SIG-M5 (cell line): ENCODE measurements at regions not wholly inside any gene's neighbourhood (a gene's known extent, or its start where the extent isn't known, plus 50 kb on each side); places are given as distances from the start of the nearest gene placed in this dataset.
"Not testable (repeated sequence)": the region's sequence is repeated elsewhere in the genome, so short reads cannot be mapped to it uniquely, and the experiment has no call there.

Experiments
- DNase-seq: peaks from one replicate; lab custom pipeline; 2025; lab: John Stamatoyannopoulos, UW

GRCh38 chr13:61878565-61878964 lies 462.9 kb upstream of the PCDH20 start:
- not testable (repeated sequence) for DNase-seq

- no peak for DNase-seq
Measured at GRCh38 chr13:61874970-61875579, 459.4 kb upstream of the PCDH20 start.

DNA sequence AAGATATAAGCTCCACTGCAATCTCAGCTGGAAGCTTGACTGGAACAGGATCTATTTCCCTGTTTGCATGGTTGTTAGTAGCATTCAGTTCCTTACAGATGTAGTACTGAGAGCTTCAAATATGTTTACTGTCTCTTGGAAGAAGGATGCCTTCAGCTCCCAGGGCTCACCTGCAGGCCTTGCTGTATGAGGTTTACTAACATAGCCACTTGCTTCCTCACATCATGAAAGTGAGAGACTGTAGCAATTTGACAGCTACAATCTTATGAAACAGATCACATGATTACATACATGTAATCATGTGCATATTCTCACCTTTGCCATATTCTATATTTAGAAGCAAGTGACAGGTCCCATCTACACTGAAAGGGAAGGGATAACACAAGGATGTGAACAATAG lies 458.1 kb upstream of the PCDH20 start:
- DNase-seq, result no peak

DNA sequence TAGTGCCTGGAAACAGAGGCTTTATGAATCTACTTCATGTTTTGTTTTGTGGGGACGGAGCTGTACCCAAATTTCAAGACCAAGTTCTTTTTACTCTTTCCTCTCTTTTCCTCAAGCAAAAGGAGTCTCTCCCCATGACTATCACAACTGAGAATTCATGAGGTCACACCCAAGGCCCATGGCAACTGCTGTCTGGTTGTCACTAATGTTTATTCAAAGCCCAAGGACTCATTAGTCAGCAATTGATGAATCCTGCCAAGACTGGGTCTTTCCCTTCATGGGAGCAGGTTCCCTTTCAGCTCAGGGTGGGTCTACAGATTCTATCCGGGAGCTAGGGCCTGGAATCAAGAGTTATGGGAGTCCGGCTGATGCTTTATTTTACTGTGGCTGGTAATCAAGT lies 441.5 kb upstream of the PCDH20 start:
- no peak for DNase-seq

DNA sequence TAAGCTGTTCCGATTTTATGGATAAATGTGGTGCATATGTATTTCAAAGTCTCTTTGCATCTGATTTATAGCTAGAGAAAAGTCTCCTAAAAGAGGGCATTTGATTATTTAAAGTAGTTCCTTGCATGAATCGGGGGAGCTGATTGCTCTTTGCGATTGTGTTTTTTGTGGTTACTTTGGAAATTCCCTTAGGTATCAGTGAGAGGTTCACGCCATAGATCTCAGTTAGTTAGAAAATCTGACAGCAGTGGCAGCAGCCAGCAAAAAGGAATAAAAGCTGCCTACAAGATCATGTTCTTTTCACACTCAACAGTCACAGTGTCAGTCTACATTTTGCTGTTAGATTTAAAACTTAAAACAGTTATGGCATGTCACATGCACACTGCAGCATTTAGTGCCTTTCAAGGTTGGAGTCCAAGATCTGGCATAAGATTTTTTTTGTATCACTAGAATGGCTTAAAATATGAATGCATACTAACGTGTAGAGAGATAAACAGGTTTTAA lies 436.5 kb upstream of the PCDH20 start:
- DNase-seq, result no peak

- no peak for DNase-seq
Measured at GRCh38 chr13:61850794-61851193, 435.1 kb upstream of the PCDH20 start.

GRCh38 chr13:61838568-61838967 lies 422.9 kb upstream of the PCDH20 start:
- no peak for DNase-seq

- no peak for DNase-seq
Measured at GRCh38 chr13:61833228-61833627, 417.6 kb upstream of the PCDH20 start.

GRCh38 chr13:61831026-61831425 lies 415.4 kb upstream of the PCDH20 start:
- DNase-seq, result no peak

GRCh38 chr13:61830475-61830874 lies 414.8 kb upstream of the PCDH20 start:
- no peak for DNase-seq

DNA sequence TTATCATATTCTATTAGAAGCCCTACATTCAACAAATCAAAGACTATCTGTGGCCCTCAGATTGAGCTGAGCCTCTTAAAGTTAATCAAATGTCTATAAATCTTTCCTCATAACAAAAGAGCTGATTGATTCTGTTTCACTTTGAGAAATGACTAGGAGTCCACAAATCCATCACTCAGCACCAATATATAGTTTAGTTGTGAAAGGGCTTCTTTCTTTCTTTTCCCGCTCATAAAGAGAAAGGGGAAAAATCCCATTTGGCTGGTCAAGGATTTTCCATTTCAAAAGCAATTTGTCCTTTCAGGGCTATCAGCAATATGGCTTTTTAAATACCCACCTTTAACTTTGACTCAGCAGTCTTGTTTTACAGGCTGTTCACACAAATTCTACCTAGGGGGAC lies 408.5 kb upstream of the PCDH20 start:
- no peak for DNase-seq

GRCh38 chr13:61812286-61812685 lies 396.6 kb upstream of the PCDH20 start:
- no peak for DNase-seq

DNA sequence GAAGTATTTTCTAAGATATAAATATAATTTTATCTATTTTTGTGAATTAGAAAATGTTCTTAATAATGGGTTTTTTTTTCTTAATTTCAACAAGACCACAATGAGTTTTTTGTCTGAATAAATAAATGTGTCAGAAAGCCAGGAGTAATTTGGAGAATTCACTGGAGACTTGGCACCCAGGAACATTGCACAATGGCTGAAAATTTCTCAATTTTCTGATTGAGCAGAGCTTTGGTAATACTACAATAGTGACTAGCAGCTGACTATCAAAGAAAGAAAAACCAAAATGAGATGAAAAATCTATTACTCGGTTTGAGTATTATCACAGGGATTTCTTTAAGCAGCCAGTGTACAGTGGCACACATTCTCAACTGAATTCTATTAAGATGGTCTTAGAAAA lies 394.4 kb upstream of the PCDH20 start:
- no peak for DNase-seq

- DNase-seq, result no peak
Measured at GRCh38 chr13:61797397-61797796, 381.7 kb upstream of the PCDH20 start.

DNA sequence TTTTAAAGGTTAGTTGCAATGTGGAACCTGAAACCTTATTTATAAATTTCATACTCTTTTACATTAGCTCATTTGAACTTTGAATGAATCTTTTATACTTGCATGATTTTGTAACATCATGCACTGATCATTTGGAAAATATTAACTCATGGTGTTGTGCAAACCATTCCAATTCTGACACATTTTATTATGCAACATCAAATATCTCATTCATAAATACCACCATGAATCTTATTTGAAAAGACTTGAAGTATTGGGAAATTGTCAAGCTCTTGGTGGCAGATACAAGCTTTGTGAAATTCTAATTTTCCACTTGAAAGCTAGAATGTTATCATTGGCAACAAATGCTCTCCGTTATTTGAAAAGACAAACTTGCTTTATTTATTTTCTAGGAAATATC lies 379.9 kb upstream of the PCDH20 start:
- DNase-seq, result no peak

DNA sequence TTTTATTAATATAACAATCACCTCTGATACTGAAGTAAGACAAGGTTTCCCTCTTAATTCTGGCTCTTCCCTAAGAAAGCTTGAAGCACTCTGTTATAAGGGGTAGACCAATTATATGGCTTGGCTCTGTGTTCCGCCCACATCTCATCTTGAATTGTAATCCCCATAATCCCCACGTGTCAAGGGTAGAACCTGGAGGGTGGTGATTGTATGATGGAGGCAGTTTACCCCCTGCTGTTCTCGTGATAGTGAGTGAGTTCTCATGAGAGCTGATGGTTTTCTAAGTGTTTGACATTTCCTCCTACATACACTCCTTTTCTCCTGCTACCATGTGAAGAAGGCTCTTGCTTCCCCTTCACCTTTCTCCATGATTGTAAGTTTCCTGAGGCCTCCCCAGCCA lies 363.8 kb upstream of the PCDH20 start:
- DNase-seq, result no peak

GRCh38 chr13:61778531-61778930 lies 362.9 kb upstream of the PCDH20 start:
- no peak for DNase-seq

DNA sequence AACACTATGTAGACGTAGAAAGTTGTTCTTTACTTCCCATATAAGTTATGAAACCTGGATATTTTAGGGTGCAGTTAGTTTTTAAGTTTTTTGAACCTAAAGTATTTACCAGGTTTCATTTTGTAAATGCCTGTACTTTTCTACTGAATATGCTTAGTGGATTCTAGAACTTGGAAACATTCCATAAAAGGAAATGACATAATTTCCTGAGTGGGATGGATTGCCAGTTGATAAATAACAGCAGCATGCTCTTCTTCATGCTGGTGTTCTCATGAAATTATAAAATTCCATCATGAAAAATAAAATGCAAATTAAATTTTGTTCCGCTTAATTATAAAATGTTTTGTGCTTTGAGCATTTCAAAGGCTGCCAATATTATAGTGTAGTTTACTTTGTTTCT lies 362.2 kb upstream of the PCDH20 start:
- no peak for DNase-seq

DNA sequence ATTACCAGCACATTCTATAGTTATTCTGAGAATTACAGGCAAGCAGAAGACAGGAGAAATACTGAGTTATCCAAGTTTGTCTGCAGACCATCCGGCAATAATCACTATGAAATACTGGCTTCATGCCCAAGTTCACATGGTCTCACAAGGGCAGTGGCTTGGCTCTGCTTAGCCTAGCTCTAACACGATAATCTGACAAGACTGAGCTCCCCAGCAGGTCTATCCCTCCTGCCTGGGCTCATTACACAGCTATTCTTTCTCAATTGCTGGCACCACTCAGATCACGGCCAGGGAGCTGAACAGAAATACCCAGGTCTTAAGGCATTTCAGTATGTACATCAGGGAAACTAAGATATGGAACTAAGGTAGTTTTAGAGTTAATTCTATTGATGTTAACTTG lies 361.6 kb upstream of the PCDH20 start:
- no peak for DNase-seq

- no peak for DNase-seq
Measured at GRCh38 chr13:61774903-61775302, 359.3 kb upstream of the PCDH20 start.

- DNase-seq, result no peak
Measured at GRCh38 chr13:61770681-61771080, 355.0 kb upstream of the PCDH20 start.

DNA sequence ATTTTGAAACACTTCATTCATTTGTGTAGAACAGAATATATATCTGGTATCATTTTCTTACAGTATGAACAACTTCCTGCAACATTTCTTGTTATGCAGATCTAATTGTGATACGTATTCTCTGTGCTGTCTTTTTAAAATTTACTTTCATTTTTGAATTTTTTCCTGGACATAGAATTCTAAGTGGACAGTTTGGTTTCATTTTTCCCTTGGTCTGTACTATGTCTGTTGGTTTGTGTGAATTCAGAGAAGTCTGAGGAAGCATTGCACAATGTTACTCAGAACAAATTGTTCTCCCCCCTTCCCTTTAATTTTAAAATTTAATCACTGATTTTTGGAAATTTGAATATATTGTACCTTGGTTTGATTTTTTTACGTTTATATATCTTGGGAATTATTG lies 352.5 kb upstream of the PCDH20 start:
- no peak for DNase-seq

GRCh38 chr13:61766667-61767058 lies 351.0 kb upstream of the PCDH20 start:
- no peak for DNase-seq

DNA sequence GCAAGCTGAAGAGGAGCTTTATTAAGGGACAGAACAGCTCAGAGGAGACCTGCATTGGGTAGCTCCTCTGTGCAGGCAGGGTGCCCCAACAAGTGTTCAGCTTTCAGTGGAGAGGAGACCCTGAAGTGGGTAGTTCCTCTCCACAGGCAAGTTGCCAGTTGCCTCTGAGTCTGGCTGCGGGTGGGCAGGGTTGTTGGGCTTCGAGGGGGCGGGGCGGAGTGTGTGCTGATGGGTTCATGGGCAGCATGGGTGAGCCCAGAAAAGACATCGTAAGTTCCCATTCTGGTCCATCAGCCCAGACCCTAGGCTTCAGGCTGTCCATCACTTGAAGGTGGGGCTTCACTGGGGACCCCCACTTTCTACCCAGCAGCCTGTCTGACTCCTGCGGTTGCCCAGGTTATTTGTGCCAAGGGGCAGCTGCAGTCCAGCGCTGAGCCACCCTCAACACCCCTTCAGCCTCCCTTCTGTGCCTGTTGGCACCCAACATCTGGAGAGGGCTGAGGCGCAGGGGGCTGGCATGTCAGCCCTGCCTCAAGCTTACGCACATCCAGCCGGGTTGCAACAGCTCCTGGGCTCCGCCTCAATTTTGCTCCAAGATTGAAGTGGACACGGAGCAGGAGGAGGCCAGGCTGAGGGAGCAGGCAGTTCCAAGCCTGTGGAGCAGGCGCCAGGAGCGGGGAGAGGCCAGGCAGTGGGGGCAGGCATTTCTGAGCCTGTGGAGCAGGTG lies 350.5 kb upstream of the PCDH20 start:
- DNase-seq, result no peak
